HepG2 (cell line): ENCODE measurements at regions not wholly inside any gene's neighbourhood (a gene's known extent, or its start where the extent isn't known, plus 50 kb on each side); places are given as distances from the start of the nearest gene placed in this dataset.

Experiments
- ATAC-seq: fragments of 200-7000 bp; cut with Tn5 transposase; 3 replicates; pipeline ENCODE4 v1.9.1; 2020; ENCODE audit warnings: mild to moderate bottlenecking, moderate library complexity
- BruUV-seq: library from RNA; stranded (reverse); fragments of 400-500 nt; replicated peaks from 2 replicates; lab custom pipeline; 2021; lab: Mats Ljungman, UMichigan
- CTCF ChIA-PET: fragments of 300-600 bp; formaldehyde crosslinking; extraction: SDS; loops from one replicate; lab custom pipeline; 2021; ENCODE audit warnings: low total read pairs, inconsistent platforms, low intra/inter-chr PET ratio; lab: Yijun Ruan, JAX
- POLR2A ChIA-PET: fragments of 350-600 bp; sonication (Branson Sonifier 250); formaldehyde crosslinking; loops from one replicate; lab custom pipeline; 2020; ENCODE audit warnings: antibody characterized with exemption, inconsistent platforms; lab: Yijun Ruan, JAX
- DNase-seq: peaks from one replicate; pipeline ENCODE4 v3.0.0-alpha.2; 2015; ENCODE audit warnings: low spot score
- FAIRE-seq: peaks from 3 replicates; lab custom pipeline; 2011; peaks lifted over from hg19 to GRCh38; lab: Jason Lieb, UNC
- H2AFZ ChIP-seq: one replicate; pipeline ENCODE4 v1.6.1; 2011; ENCODE audit warnings: low read length, inconsistent platforms
- H3K27ac ChIP-seq: fragments of 300-600 bp; 3 replicates; pipeline ENCODE4 v1.8.0; 2011; ENCODE audit warnings: mixed run types, mild to moderate bottlenecking, mixed read lengths, low read length, inconsistent platforms; ENCODE audit not compliant: insufficient read depth; ENCODE audit errors: extremely low read length
- H3K27me3 ChIP-seq, 2 experiments: fragments of 200-600 bp in 1 of 2; 2 replicates in 1 of 2; 3 replicates in 1 of 2; pipeline versions ENCODE4 v1.6.0 to v1.8.0; 2011; ENCODE audit warnings: low read length in 2 of 2, mild to moderate bottlenecking in 2 of 2, moderate library complexity in 2 of 2, inconsistent platforms in 1 of 2; ENCODE audit not compliant: insufficient read depth in 2 of 2, control insufficient read depth in 1 of 2
- H3K36me3 ChIP-seq, 2 experiments: fragments of 200-600 bp in 1 of 2; replicated peaks in 1 of 2; 2 replicates in 1 of 2; 3 replicates in 1 of 2; pipeline versions ENCODE4 v1.5.1 to v1.8.0; 2011; ENCODE audit warnings: low read length in 2 of 2, inconsistent platforms in 1 of 2; ENCODE audit not compliant: insufficient read depth in 2 of 2, control insufficient read depth in 1 of 2
- H3K4me1 ChIP-seq: 2 replicates; pipeline ENCODE4 v1.5.1; 2012; ENCODE audit warnings: low read length, inconsistent platforms; ENCODE audit not compliant: insufficient read depth
- H3K4me2 ChIP-seq: 2 replicates; pipeline ENCODE4 v1.6.0; 2011; ENCODE audit warnings: low read depth, low read length, inconsistent platforms
- H3K4me3 ChIP-seq, 3 experiments: fragments of 200-600 bp in 1 of 3; sonication (generic), shearing (Covaris generic) in 1 of 3; replicated peaks in 1 of 3; 2 replicates each; pipeline ENCODE4 v1.5.1; 2011 to 2016; ENCODE audit warnings: low read length in 3 of 3, inconsistent platforms in 2 of 3, low read depth in 2 of 3, mild to moderate bottlenecking in 2 of 3, control low read depth in 1 of 3, mixed read lengths in 1 of 3; ENCODE audit not compliant: insufficient read depth in 1 of 3
- H3K79me2 ChIP-seq: one replicate; pipeline ENCODE4 v1.6.1; 2011; ENCODE audit warnings: low read length, inconsistent platforms; ENCODE audit not compliant: insufficient read depth
- H3K9ac ChIP-seq: 2 replicates; pipeline ENCODE4 v1.6.0; 2011; ENCODE audit warnings: mild to moderate bottlenecking, low read depth, low read length, inconsistent platforms; ENCODE audit not compliant: insufficient read depth
- H3K9me3 ChIP-seq: 2 replicates; pipeline ENCODE4 v1.5.1; 2012; ENCODE audit warnings: mild to moderate bottlenecking, low read length
- H4K20me1 ChIP-seq: 2 replicates; pipeline ENCODE4 v1.6.0; 2011; ENCODE audit warnings: inconsistent platforms, mild to moderate bottlenecking, low read length, moderate library complexity; ENCODE audit not compliant: insufficient read depth
- CEBPB ChIP-seq: IDR thresholded peaks from 2 replicates; pipeline ENCODE4 v1.6.1; 2011; ENCODE audit warnings: low read depth, low read length, improper control_type of control experiment, borderline replicate concordance
- CREM ChIP-seq, 2 experiments: sonication (generic) in 1 of 2; formaldehyde crosslinking in 1 of 2; IDR thresholded peaks; 2 replicates each; pipeline versions ENCODE4 v1.4.0 to v1.6.1; 2016 to 2020; ENCODE audit warnings: antibody characterized with exemption in 1 of 2, mild to moderate bottlenecking in 1 of 2, missing genetic modification reagents in 1 of 2
- KDM5B ChIP-seq: sonication (generic); formaldehyde crosslinking; IDR thresholded peaks from 2 replicates; pipeline ENCODE4 v1.4.0; 2020; ENCODE audit warnings: missing genetic modification reagents, mild to moderate bottlenecking, borderline replicate concordance
- NKX3-1 ChIP-seq: sonication (generic); formaldehyde crosslinking; IDR thresholded peaks from 2 replicates; pipeline ENCODE4 v1.5.0; 2020; ENCODE audit warnings: missing genetic modification reagents
- RARA ChIP-seq: IDR thresholded peaks from 2 replicates; pipeline ENCODE4 v1.6.1; 2016; ENCODE audit warnings: missing genetic modification reagents, missing compliant biosample characterization
- STAG1 ChIP-seq: sonication (generic); formaldehyde crosslinking; IDR thresholded peaks from 2 replicates; pipeline ENCODE4 v1.4.0; 2020; ENCODE audit warnings: missing genetic modification reagents
- TRAFD1 ChIP-seq: sonication (generic); formaldehyde crosslinking; IDR thresholded peaks from 2 replicates; pipeline ENCODE4 v1.5.1; 2020; ENCODE audit warnings: missing genetic modification reagents, mild to moderate bottlenecking, borderline replicate concordance
- ZBED4 ChIP-seq: sonication (generic); formaldehyde crosslinking; IDR thresholded peaks from 2 replicates; pipeline ENCODE4 v1.4.0; 2020; ENCODE audit warnings: missing genetic modification reagents, borderline replicate concordance
- ZBTB20 ChIP-seq: sonication (generic); formaldehyde crosslinking; IDR thresholded peaks from 2 replicates; pipeline ENCODE4 v1.8.1; 2023; ENCODE audit warnings: missing genetic modification reagents, low read depth, mild to moderate bottlenecking, borderline replicate concordance
- ZNF20 ChIP-seq: sonication (generic); formaldehyde crosslinking; IDR thresholded peaks from 2 replicates; pipeline ENCODE4 v1.4.0; 2020; ENCODE audit warnings: mild to moderate bottlenecking, moderate library complexity, missing genetic modification reagents
- WGBS: methylation state at CpG from one replicate; pipeline ENCODE4 v1.1.6; 2017; ENCODE audit warnings: low lambda C conversion rate; 5-methylcytosine and 5-hydroxymethylcytosine counted together
- in situ Hi-C: cut with HindIII; loops from 2 replicates; pipeline ENCODE4 v1.10.0; 2017; ENCODE audit warnings: low pct_unique_long_range_greater_than_20kb; ENCODE audit not compliant: extremely low pct_ligation_motif_present
- intact Hi-C: fragments of 100-400 bp; cut with micrococcal nuclease; formaldehyde crosslinking; loops from one replicate; pipeline ENCODE4 v1.10.0; 2022; ENCODE audit not compliant: unreplicated experiment
- TF ChIP-seq, protein P1 (sequence below): sonication (generic); formaldehyde crosslinking; IDR thresholded peaks from 2 replicates; pipeline ENCODE4 v1.8.1; 2022; ENCODE audit warnings: mild to moderate bottlenecking, missing genetic modification reagents
- TF ChIP-seq, protein P2 (sequence below): sonication (generic); formaldehyde crosslinking; IDR thresholded peaks from 2 replicates; pipeline ENCODE4; 2020; ENCODE audit warnings: missing genetic modification reagents, mild to moderate bottlenecking, borderline replicate concordance

GRCh38 chr14:104361101-104361591 is 218.4 kb upstream of the C14orf180 start (continued):
- no peak for TF ChIP-seq TRAFD1 (CRISPR knock-in tag)
- TF ChIP-seq KDM5B = no peak
- no peak for TF ChIP-seq CREM (IDR thresholded peaks at IDR 0.05)
- TF ChIP-seq CREM (CRISPR knock-in tag; IDR thresholded peaks at IDR 0.05) = no peak
- TF ChIP-seq ZBED4 (CRISPR knock-in tag) = no peak

DNA sequence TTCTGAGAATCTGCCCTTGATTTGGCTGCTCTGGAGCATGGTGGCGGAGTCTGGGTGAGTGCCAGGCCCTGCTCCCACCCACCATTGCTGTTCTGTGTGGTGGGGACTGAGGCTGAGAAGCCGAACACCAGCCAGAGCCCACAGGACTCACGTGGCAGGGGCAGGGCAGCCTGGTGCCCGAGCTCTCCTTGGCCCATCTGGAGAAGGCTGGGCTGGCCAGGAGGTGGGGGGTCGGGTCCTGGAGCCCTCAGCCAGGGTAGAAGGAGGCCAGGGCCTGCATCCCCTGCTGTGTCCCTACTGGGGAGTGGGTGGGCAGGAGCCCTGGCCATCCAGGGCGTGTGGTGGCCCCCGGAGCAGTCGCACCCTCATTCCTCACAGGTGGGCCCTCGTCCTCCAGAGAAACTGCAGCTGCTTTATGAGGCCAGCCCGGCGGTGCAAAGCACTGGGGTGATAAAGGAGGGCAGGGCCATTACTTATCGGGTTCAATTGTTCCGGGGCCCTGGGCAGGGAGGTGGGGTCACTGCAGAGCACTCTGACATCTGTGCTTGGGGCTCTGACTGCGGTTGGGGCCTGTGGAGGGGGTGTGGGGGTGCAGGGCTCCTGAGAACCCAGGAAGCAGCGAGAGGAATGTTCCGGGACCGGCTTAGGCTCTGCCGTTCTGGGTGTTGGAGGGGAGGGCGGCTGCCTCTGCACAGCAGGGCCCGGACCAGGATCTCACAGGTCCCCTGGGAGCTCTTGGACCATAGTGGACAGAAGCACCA is 217.5 kb upstream of the C14orf180 start:
- ATAC-seq = no peak
- no peak for DNase-seq
- ChIA-PET POLR2A (no interaction called here), CTCF (no interaction called here)
- in situ Hi-C loops = no loop called here
- Histone ChIP-seq H4K20me1 (peaks cover 4% of the 10 kb centered on the region; the same call in 1 of the 2 replicates), H3K36me3 (no peaks in the 10 kb centered on the region), H3K4me3 (no peak overlapping the region), H3K4me1 (no peaks in the 10 kb centered on the region), H2AFZ (no peak overlapping the region), H3K9ac (no peak overlapping the region), H3K79me2 (no peaks in the 10 kb centered on the region), H3K9me3 (no peaks in the 10 kb centered on the region), H3K4me2 (no peak overlapping the region), H3K27me3 (peaks cover 9 to 80% of the 10 kb centered on the region in 2 experiments; a peak in 4 of 5 replicates), H3K27ac (no peak overlapping the region)
- FAIRE-seq = no peak
- WGBS = 0% methylated on average over 7 of the region's 20 CpGs
- intact Hi-C loops = no loop called here
- BruUV-seq = no TSS peak
- TF ChIP-seq ZNF20 (CRISPR knock-in tag) = no peak
- TF ChIP-seq RARA (CRISPR knock-in tag) = no peak
- no peak for TF ChIP-seq NKX3-1 (CRISPR knock-in tag)
- no peak for TF ChIP-seq CEBPB
- TF ChIP-seq, protein P1, sequence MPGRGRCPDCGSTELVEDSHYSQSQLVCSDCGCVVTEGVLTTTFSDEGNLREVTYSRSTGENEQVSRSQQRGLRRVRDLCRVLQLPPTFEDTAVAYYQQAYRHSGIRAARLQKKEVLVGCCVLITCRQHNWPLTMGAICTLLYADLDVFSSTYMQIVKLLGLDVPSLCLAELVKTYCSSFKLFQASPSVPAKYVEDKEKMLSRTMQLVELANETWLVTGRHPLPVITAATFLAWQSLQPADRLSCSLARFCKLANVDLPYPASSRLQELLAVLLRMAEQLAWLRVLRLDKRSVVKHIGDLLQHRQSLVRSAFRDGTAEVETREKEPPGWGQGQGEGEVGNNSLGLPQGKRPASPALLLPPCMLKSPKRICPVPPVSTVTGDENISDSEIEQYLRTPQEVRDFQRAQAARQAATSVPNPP (CRISPR knock-in tag) = no peak
- TF ChIP-seq, protein P2, sequence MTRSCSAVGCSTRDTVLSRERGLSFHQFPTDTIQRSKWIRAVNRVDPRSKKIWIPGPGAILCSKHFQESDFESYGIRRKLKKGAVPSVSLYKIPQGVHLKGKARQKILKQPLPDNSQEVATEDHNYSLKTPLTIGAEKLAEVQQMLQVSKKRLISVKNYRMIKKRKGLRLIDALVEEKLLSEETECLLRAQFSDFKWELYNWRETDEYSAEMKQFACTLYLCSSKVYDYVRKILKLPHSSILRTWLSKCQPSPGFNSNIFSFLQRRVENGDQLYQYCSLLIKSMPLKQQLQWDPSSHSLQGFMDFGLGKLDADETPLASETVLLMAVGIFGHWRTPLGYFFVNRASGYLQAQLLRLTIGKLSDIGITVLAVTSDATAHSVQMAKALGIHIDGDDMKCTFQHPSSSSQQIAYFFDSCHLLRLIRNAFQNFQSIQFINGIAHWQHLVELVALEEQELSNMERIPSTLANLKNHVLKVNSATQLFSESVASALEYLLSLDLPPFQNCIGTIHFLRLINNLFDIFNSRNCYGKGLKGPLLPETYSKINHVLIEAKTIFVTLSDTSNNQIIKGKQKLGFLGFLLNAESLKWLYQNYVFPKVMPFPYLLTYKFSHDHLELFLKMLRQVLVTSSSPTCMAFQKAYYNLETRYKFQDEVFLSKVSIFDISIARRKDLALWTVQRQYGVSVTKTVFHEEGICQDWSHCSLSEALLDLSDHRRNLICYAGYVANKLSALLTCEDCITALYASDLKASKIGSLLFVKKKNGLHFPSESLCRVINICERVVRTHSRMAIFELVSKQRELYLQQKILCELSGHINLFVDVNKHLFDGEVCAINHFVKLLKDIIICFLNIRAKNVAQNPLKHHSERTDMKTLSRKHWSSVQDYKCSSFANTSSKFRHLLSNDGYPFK (CRISPR knock-in tag) = no peak
- TF ChIP-seq STAG1 (CRISPR knock-in tag) = no peak
- no peak for TF ChIP-seq ZBTB20 (CRISPR knock-in tag)
